Gastroesophageal sphincter (tissue), 4 donors: ENCODE measurements at regions not wholly inside any gene's neighbourhood (a gene's known extent, or its start where the extent isn't known, plus 50 kb on each side); places are given as distances from the start of the nearest gene placed in this dataset.

Experiments used
- ATAC-seq: fragments of 150-250 bp; one replicate; pipeline ENCODE4 v1.9.1; 2016; ENCODE audit warnings: mild to moderate bottlenecking, moderate library complexity
- H3K27ac ChIP-seq, 4 donors: fragments of 200-600 bp; sonication (generic) in 3 of 4; 1 replicate in 3 of 4; 2 replicates in 1 of 4; pipeline ENCODE4 v1.5.1; 2016 to 2019
- H3K27me3 ChIP-seq: fragments of 200-600 bp; sonication (generic); one replicate; pipeline ENCODE4 v1.5.1; 2019
- H3K36me3 ChIP-seq, 2 donors: fragments of 200-600 bp; sonication (generic); one replicate each; pipeline ENCODE4 v1.5.1; 2019; ENCODE audit warnings: control low read depth in 1 of 2
- H3K4me1 ChIP-seq, 3 donors: fragments of 200-600 bp; sonication (generic); 1 replicate in 2 of 3; 2 replicates in 1 of 3; pipeline ENCODE4 v1.5.1; 2016 to 2019; ENCODE audit warnings: control low read depth in 2 of 3
- H3K4me3 ChIP-seq, 2 donors: fragments of 200-600 bp; sonication (generic); one replicate each; pipeline ENCODE4 v1.5.1; 2019; ENCODE audit warnings: mild to moderate bottlenecking in 1 of 2, moderate library complexity in 1 of 2
- H3K9me3 ChIP-seq, 3 donors: fragments of 200-600 bp; sonication (generic); one replicate each; pipeline ENCODE4 v1.5.1; 2017 to 2019; ENCODE audit warnings: control low read depth in 2 of 3
- EP300 ChIP-seq: sonication (generic); formaldehyde crosslinking; IDR thresholded peaks from one replicate; pipeline ENCODE4 v1.6.1; 2017; ENCODE audit warnings: antibody characterized with exemption, mild to moderate bottlenecking
- POLR2A ChIP-seq, 2 donors: fragments of 450-650 bp; IDR thresholded peaks; one replicate each; pipeline ENCODE4 v1.6.1; 2017; ENCODE audit warnings: antibody characterized with exemption in 2 of 2, mild to moderate bottlenecking in 2 of 2, moderate library complexity in 1 of 2
- POLR2AphosphoS5 ChIP-seq: sonication (generic); formaldehyde crosslinking; IDR thresholded peaks from one replicate; pipeline ENCODE4 v1.6.1; 2017; ENCODE audit warnings: antibody characterized with exemption
- WGBS, 2 donors: methylation state at CpG; one replicate each; pipeline ENCODE4 v1.1.5; 2018; ENCODE audit warnings: low coverage in 1 of 2; 5-methylcytosine and 5-hydroxymethylcytosine counted together
- TF ChIP-seq, protein P1 (sequence below), 4 experiments: fragments of 200-600 bp in 2 of 4; fragments of 450-650 bp in 2 of 4; sonication (generic) in 1 of 4; IDR thresholded peaks; one replicate each; pipeline ENCODE4 v1.5.1; 2017 to 2019; ENCODE audit warnings: antibody characterized with exemption in 4 of 4, mild to moderate bottlenecking in 2 of 4, moderate library complexity in 2 of 4

DNA sequence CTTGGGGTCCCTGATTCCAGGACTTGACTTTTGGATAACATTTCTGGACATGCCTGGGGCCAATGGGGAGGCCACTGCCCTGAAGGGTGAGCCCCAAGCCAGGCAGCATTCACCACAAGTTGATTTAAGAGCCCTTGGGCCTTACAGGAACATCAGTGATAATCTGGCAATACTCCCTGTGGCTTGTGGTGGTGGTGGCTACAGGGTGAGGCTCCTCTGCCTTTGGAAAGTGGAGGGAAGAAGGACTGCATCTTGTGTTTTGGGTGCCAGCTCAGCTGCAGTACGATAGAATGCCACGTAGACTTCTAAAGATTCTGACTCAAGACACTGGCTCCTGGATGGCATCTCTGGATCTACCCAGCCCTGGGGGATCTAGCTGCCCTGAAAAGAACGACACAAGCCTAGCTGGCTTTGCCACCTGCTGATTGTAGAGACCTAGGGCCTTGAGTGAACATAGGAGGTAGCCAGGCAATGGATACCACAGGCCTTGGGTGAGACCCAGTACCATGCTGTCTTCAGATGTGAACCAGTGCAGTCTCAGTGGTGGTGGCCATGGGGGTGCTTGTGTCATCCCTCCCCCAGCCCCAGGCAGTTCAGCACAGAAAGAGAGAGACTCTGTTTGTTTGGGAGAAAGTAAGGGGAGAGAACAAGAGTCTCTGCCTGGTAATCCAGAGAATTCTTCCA, 79.0 kb upstream of the DAP start:
- ATAC-seq: no peak
- WGBS, 2 donors: 100% methylated on average over 1 of the region's 3 CpGs; no CpG with 5 or more reads in 1 of the 2 donors
- no peak for TF ChIP-seq EP300
- no peak for TF ChIP-seq POLR2AphosphoS5
- TF ChIP-seq POLR2A (IDR thresholded peaks at IDR 0.05): no peak
- TF ChIP-seq, protein P1, sequence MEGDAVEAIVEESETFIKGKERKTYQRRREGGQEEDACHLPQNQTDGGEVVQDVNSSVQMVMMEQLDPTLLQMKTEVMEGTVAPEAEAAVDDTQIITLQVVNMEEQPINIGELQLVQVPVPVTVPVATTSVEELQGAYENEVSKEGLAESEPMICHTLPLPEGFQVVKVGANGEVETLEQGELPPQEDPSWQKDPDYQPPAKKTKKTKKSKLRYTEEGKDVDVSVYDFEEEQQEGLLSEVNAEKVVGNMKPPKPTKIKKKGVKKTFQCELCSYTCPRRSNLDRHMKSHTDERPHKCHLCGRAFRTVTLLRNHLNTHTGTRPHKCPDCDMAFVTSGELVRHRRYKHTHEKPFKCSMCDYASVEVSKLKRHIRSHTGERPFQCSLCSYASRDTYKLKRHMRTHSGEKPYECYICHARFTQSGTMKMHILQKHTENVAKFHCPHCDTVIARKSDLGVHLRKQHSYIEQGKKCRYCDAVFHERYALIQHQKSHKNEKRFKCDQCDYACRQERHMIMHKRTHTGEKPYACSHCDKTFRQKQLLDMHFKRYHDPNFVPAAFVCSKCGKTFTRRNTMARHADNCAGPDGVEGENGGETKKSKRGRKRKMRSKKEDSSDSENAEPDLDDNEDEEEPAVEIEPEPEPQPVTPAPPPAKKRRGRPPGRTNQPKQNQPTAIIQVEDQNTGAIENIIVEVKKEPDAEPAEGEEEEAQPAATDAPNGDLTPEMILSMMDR (IDR thresholded peaks at IDR 0.05): no peak
- Histone ChIP-seq H3K4me1 (no peaks in the 10 kb centered on the region), H3K36me3 (no peaks in the 10 kb centered on the region), H3K9me3 (peaks cover 0 to 14% (median 0%) of the 10 kb centered on the region in 3 donors), H3K27ac (no peak overlapping the region), H3K27me3 (no peaks in the 10 kb centered on the region), H3K4me3 (no peak overlapping the region)

GRCh38 chr5:10839118-10839517, 78.1 kb upstream of the DAP start:
- TF ChIP-seq, protein P1 (IDR thresholded peaks at IDR 0.05): no peak
- TF ChIP-seq EP300 (no peak), POLR2AphosphoS5 (no peak), POLR2A (IDR thresholded peaks at IDR 0.05) (no peak)
- no peak overlapping the region for H3K27ac ChIP-seq
- no peak for ATAC-seq
- H3K4me3 ChIP-seq: no peak overlapping the region
- H3K4me1 ChIP-seq: no peaks in the 10 kb centered on the region
- peaks cover 4% of the 10 kb centered on the region for H3K27me3 ChIP-seq
- 17% methylated on average over 1 of the region's 3 CpGs; no CpG with 5 or more reads in 1 of the 2 donors for WGBS, 2 donors
- H3K36me3 ChIP-seq: no peaks in the 10 kb centered on the region
- H3K9me3 ChIP-seq: peaks cover 0 to 12% (median 0%) of the 10 kb centered on the region in 3 donors

DNA sequence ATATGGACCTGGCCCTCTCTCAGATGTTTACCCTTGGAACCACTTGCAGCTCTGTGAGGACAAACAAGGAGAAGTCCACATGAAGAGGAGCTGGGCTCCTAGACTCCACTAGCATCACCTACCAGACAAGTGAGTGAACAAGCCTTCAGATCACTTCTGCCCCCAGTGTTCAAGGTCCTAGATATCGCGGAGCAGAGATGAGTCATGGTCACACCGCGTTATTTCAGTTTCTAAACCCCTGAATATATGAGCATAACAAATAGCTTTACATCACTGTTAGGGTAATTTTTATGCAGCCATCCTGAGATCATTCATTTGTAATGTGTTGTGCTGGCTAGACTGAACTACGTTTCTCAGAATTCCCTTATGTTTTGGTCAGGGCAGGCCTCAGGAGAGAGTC, 77.0 kb upstream of the DAP start:
- TF ChIP-seq EP300 (no peak), POLR2AphosphoS5 (no peak)
- TF ChIP-seq, protein P1 (IDR thresholded peaks at IDR 0.05): no peak
- Histone ChIP-seq H3K27me3 (peaks cover 8% of the 10 kb centered on the region), H3K4me1 (no peaks in the 10 kb centered on the region), H3K36me3 (no peaks in the 10 kb centered on the region), H3K27ac (no peak overlapping the region), H3K4me3 (no peak overlapping the region), H3K9me3 (peaks cover 0 to under 1% (median 0%) of the 10 kb centered on the region in 3 donors)
- 88% methylated on average over 1 to 5 of the region's 5 CpGs for WGBS, 2 donors
- no peak for ATAC-seq

DNA sequence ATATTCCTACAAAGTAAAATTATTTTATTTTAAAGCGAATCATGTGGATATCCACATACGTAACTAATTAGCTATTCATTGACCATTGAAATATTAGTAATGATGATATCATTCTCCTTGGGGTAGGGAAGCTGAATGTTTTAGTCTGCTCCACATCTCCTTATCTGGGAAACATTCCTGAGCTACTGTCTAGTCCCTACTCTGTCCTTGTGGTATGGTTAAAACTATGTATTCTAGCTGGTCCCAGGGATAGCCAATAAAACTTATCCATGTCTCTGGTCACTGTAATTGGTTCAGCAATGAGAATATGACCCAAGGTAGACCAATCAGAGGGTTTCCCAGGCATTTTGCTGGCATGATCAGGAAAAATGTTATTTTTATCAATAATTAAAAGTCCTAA, 76.0 kb upstream of the DAP start:
- Histone ChIP-seq H3K4me3 (no peak overlapping the region), H3K4me1 (no peaks in the 10 kb centered on the region), H3K9me3 (no peaks in the 10 kb centered on the region), H3K27ac (no peak overlapping the region), H3K27me3 (peaks cover 8% of the 10 kb centered on the region), H3K36me3 (no peaks in the 10 kb centered on the region)
- TF ChIP-seq EP300: no peak
- TF ChIP-seq POLR2AphosphoS5: no peak
- no peak for TF ChIP-seq POLR2A (IDR thresholded peaks at IDR 0.05)
- TF ChIP-seq, protein P1 (IDR thresholded peaks at IDR 0.05): no peak
- ATAC-seq: no peak
- 90% methylated on average over 2 of the region's 2 CpGs for WGBS, 2 donors

GRCh38 chr5:10834695-10835094, 73.7 kb upstream of the DAP start:
- Histone ChIP-seq H3K36me3 (no peaks in the 10 kb centered on the region), H3K27ac (no peak overlapping the region), H3K27me3 (peaks cover 8% of the 10 kb centered on the region), H3K4me3 (no peak overlapping the region), H3K4me1 (no peaks in the 10 kb centered on the region), H3K9me3 (no peaks in the 10 kb centered on the region)
- no peak for ATAC-seq
- WGBS, 2 donors: 86 to 100% methylated on average over 1 of the region's 1 CpG
- TF ChIP-seq, protein P1 (IDR thresholded peaks at IDR 0.05): no peak
- TF ChIP-seq POLR2A (IDR thresholded peaks at IDR 0.05): no peak
- no peak for TF ChIP-seq POLR2AphosphoS5
- TF ChIP-seq EP300: no peak
